GM23338 (cell line): ENCODE measurements at regions not wholly inside any gene's neighbourhood (a gene's known extent, or its start where the extent isn't known, plus 50 kb on each side); places are given as distances from the start of the nearest gene placed in this dataset.

Source experiments
- EZH2phosphoT487 ChIP-seq: fragments of 200-600 bp; sonication (generic); IDR thresholded peaks from one replicate; pipeline ENCODE4 v1.8.1; 2018; ENCODE audit warnings: antibody characterized with exemption; ENCODE audit not compliant: unreplicated experiment
- JUNB ChIP-seq: IDR thresholded peaks from one replicate; pipeline ENCODE4 v1.6.1; 2016; ENCODE audit warnings: antibody characterized with exemption; ENCODE audit not compliant: unreplicated experiment
- ZNF331 ChIP-seq: fragments of 250-450 bp; sonication (Bioruptor Pico); IDR thresholded peaks from 2 replicates; pipeline ENCODE4 v1.5.0; 2020; ENCODE audit warnings: low read depth, mild to moderate bottlenecking, moderate library complexity
- TF ChIP-seq, protein P1 (sequence below): fragments of 250-450 bp; sonication (Bioruptor Pico); IDR thresholded peaks from 2 replicates; pipeline ENCODE4 v1.5.0; 2020; ENCODE audit warnings: mild to moderate bottlenecking, moderate library complexity
- TF ChIP-seq, protein P2 (sequence below): IDR thresholded peaks from one replicate; pipeline ENCODE4 v1.6.1; 2018; ENCODE audit warnings: antibody characterized with exemption; ENCODE audit not compliant: unreplicated experiment
- TF ChIP-seq, protein P3 (sequence below), 2 experiments: fragments of 200-600 bp in 1 of 2; sonication (generic) in 1 of 2; conservative IDR thresholded peaks; 2 replicates each; pipeline versions ENCODE4 v1.5.1 to v1.6.1; 2016 to 2017; ENCODE audit warnings: antibody characterized with exemption in 2 of 2, low read depth in 2 of 2, mild to moderate bottlenecking in 2 of 2, moderate library complexity in 1 of 2

DNA sequence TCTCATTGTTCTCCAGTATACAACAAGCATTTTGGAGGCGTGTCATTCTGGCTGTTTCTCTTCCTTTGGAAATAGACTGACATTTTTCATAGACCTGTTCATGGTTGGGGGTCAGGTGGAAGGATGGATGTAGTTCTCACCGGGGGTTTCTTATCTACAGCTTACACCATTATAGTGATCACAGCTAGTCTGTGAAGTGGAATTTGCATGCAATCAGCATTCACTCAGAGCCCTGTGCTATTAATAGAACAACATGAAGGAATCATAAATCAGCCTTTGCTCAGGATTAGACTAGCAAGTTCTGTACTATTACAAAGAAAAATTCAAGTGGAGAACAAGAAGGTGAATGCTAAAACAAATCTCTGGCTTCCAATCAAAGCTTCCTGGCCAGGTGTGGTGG is 132.6 kb upstream of the PUDP start (continued):
- TF ChIP-seq, protein P1, sequence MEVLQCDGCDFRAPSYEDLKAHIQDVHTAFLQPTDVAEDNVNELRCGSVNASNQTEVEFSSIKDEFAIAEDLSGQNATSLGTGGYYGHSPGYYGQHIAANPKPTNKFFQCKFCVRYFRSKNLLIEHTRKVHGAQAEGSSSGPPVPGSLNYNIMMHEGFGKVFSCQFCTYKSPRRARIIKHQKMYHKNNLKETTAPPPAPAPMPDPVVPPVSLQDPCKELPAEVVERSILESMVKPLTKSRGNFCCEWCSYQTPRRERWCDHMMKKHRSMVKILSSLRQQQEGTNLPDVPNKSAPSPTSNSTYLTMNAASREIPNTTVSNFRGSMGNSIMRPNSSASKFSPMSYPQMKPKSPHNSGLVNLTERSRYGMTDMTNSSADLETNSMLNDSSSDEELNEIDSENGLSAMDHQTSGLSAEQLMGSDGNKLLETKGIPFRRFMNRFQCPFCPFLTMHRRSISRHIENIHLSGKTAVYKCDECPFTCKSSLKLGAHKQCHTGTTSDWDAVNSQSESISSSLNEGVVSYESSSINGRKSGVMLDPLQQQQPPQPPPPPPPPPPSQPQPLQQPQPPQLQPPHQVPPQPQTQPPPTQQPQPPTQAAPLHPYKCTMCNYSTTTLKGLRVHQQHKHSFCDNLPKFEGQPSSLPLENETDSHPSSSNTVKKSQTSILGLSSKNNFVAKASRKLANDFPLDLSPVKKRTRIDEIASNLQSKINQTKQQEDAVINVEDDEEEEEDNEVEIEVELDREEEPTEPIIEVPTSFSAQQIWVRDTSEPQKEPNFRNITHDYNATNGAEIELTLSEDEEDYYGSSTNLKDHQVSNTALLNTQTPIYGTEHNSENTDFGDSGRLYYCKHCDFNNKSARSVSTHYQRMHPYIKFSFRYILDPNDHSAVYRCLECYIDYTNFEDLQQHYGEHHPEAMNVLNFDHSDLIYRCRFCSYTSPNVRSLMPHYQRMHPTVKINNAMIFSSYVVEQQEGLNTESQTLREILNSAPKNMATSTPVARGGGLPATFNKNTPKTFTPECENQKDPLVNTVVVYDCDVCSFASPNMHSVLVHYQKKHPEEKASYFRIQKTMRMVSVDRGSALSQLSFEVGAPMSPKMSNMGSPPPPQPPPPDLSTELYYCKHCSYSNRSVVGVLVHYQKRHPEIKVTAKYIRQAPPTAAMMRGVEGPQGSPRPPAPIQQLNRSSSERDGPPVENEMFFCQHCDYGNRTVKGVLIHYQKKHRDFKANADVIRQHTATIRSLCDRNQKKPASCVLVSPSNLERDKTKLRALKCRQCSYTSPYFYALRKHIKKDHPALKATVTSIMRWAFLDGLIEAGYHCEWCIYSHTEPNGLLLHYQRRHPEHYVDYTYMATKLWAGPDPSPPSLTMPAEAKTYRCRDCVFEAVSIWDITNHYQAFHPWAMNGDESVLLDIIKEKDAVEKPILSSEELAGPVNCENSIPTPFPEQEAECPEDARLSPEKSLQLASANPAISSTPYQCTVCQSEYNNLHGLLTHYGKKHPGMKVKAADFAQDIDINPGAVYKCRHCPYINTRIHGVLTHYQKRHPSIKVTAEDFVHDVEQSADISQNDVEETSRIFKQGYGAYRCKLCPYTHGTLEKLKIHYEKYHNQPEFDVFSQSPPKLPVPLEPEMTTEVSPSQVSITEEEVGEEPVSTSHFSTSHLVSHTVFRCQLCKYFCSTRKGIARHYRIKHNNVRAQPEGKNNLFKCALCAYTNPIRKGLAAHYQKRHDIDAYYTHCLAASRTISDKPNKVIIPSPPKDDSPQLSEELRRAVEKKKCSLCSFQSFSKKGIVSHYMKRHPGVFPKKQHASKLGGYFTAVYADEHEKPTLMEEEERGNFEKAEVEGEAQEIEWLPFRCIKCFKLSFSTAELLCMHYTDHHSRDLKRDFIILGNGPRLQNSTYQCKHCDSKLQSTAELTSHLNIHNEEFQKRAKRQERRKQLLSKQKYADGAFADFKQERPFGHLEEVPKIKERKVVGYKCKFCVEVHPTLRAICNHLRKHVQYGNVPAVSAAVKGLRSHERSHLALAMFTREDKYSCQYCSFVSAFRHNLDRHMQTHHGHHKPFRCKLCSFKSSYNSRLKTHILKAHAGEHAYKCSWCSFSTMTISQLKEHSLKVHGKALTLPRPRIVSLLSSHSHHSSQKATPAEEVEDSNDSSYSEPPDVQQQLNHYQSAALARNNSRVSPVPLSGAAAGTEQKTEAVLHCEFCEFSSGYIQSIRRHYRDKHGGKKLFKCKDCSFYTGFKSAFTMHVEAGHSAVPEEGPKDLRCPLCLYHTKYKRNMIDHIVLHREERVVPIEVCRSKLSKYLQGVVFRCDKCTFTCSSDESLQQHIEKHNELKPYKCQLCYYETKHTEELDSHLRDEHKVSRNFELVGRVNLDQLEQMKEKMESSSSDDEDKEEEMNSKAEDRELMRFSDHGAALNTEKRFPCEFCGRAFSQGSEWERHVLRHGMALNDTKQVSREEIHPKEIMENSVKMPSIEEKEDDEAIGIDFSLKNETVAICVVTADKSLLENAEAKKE (CRISPR knock-in tag) = no peak
- TF ChIP-seq EZH2phosphoT487 = no peak
- TF ChIP-seq, protein P2, sequence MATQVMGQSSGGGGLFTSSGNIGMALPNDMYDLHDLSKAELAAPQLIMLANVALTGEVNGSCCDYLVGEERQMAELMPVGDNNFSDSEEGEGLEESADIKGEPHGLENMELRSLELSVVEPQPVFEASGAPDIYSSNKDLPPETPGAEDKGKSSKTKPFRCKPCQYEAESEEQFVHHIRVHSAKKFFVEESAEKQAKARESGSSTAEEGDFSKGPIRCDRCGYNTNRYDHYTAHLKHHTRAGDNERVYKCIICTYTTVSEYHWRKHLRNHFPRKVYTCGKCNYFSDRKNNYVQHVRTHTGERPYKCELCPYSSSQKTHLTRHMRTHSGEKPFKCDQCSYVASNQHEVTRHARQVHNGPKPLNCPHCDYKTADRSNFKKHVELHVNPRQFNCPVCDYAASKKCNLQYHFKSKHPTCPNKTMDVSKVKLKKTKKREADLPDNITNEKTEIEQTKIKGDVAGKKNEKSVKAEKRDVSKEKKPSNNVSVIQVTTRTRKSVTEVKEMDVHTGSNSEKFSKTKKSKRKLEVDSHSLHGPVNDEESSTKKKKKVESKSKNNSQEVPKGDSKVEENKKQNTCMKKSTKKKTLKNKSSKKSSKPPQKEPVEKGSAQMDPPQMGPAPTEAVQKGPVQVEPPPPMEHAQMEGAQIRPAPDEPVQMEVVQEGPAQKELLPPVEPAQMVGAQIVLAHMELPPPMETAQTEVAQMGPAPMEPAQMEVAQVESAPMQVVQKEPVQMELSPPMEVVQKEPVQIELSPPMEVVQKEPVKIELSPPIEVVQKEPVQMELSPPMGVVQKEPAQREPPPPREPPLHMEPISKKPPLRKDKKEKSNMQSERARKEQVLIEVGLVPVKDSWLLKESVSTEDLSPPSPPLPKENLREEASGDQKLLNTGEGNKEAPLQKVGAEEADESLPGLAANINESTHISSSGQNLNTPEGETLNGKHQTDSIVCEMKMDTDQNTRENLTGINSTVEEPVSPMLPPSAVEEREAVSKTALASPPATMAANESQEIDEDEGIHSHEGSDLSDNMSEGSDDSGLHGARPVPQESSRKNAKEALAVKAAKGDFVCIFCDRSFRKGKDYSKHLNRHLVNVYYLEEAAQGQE = no peak
- no peak for TF ChIP-seq ZNF331 (CRISPR knock-in tag)
- TF ChIP-seq, protein P3, sequence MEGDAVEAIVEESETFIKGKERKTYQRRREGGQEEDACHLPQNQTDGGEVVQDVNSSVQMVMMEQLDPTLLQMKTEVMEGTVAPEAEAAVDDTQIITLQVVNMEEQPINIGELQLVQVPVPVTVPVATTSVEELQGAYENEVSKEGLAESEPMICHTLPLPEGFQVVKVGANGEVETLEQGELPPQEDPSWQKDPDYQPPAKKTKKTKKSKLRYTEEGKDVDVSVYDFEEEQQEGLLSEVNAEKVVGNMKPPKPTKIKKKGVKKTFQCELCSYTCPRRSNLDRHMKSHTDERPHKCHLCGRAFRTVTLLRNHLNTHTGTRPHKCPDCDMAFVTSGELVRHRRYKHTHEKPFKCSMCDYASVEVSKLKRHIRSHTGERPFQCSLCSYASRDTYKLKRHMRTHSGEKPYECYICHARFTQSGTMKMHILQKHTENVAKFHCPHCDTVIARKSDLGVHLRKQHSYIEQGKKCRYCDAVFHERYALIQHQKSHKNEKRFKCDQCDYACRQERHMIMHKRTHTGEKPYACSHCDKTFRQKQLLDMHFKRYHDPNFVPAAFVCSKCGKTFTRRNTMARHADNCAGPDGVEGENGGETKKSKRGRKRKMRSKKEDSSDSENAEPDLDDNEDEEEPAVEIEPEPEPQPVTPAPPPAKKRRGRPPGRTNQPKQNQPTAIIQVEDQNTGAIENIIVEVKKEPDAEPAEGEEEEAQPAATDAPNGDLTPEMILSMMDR (conservative IDR thresholded peaks at IDR 0.05; ENCODE audit: low read depth in 2 of 2) = no peak
- no peak for TF ChIP-seq JUNB
